Amygdala (tissue), 56 donors: ENCODE measurements at regions not wholly inside any gene's neighbourhood (a gene's known extent, or its start where the extent isn't known, plus 50 kb on each side); places are given as distances from the start of the nearest gene placed in this dataset.

Experiments used
- DNase-seq, 56 donors: peaks; one replicate each; lab custom pipeline; 2025; lab: John Stamatoyannopoulos, UW

DNA sequence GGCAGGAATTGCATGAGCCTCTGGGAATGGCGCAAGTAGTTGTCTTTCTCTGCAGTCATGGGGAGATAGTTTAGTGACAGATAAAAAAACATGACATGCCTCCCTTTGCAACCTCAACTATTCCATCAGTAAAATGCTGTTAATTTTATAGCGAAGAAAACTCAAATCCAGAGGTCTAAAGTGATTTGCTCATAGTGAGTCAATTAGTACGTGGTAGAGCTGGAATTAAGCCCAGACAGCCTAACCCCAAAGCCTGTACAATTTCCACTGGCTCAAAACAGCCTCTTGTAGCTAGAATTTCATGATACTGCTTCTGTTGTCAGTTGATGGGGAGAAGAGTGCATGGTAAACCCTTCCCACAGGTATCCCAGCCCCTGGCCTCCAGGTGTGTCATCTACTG, 81.3 kb upstream of the TRPC5 start:
- no peak for DNase-seq

GRCh38 chrX:112148397-112148796, 65.8 kb upstream of the TRPC5 start:
- no peak for DNase-seq

- DNase-seq: peak in 14 of 56 donors; percentile 0 to 23 (median 0)
These were observed 64.6 kb upstream of the TRPC5 start for GRCh38 chrX:112147206-112147605.

DNA sequence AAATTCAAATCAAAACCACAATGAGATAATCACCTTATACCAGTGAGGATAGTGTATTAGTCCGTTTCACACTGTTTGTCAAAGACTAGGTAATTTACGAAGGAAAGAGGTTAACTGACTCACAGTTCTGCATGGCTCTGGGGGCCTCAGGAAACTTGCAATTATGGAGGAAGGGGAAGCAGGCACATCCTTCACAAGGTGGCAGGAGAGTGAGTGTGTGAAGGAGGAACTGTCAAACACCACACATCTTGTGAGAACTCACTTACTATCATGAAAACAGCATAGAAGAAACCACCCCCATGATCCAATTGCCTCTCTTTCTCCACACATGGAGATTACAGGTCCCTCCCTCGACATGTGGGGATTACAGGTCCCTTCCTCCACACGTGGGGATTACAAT, 54.7 kb upstream of the TRPC5 start:
- no peak for DNase-seq
